ENCODE measurements at regions not wholly inside any gene's neighbourhood (a gene's known extent, or its start where the extent isn't known, plus 50 kb on each side); places are given as distances from the start of the nearest gene placed in this dataset.

DNA sequence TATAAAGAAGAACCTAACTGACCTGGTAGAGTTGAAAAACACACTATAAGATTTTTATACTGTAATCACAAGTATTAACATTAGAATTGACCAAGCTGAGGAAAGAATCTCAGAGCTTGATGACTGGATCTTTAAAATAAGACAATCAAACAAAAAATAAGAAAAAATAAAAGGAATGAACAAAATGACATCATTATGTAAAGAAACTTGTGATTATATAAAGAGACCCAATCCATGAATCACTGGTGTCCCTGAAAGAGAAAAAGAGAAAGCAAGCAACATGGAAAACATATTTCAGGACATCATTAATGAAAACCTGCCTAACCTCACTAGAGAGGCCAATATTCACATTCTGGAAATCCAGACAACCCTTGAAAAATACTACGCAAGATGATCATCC lies 822.5 kb upstream of the SLITRK5 start:
- Histone ChIP-seq H3K9me3 (no peaks in the 10 kb centered on the region), H3K36me3 (no peaks in the 10 kb centered on the region), H3K27me3 (no peaks in the 10 kb centered on the region), H3K27ac (no peak overlapping the region), H3K4me3 (no peak overlapping the region), H3K4me1 (no peaks in the 10 kb centered on the region)
- no peak for DNase-seq
- TF ChIP-seq POLR2A (IDR thresholded peaks at IDR 0.05) (no peak), EP300 (IDR thresholded peaks at IDR 0.05; ENCODE audit: low read depth) (no peak), POLR2AphosphoS5 (IDR thresholded peaks at IDR 0.05) (no peak)
- TF ChIP-seq, protein P1, sequence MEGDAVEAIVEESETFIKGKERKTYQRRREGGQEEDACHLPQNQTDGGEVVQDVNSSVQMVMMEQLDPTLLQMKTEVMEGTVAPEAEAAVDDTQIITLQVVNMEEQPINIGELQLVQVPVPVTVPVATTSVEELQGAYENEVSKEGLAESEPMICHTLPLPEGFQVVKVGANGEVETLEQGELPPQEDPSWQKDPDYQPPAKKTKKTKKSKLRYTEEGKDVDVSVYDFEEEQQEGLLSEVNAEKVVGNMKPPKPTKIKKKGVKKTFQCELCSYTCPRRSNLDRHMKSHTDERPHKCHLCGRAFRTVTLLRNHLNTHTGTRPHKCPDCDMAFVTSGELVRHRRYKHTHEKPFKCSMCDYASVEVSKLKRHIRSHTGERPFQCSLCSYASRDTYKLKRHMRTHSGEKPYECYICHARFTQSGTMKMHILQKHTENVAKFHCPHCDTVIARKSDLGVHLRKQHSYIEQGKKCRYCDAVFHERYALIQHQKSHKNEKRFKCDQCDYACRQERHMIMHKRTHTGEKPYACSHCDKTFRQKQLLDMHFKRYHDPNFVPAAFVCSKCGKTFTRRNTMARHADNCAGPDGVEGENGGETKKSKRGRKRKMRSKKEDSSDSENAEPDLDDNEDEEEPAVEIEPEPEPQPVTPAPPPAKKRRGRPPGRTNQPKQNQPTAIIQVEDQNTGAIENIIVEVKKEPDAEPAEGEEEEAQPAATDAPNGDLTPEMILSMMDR (IDR thresholded peaks at IDR 0.05): no peak
- intact Hi-C loops (cut with DNase I; ENCODE audit: low total_unique reads): no loop called here
- in situ Hi-C loops (cut with MboI; ENCODE audit: low pct_ligation_motif_present in 1 of 4, low pct_unique_long_range_greater_than_20kb in 1 of 4, low sequenced_read_pairs in 3 of 4): no loop called here
- WGBS, 2 donors (ENCODE audit: low coverage in 1 of 2): 96 to 100% methylated on average over 1 of the region's 1 CpG

DNA sequence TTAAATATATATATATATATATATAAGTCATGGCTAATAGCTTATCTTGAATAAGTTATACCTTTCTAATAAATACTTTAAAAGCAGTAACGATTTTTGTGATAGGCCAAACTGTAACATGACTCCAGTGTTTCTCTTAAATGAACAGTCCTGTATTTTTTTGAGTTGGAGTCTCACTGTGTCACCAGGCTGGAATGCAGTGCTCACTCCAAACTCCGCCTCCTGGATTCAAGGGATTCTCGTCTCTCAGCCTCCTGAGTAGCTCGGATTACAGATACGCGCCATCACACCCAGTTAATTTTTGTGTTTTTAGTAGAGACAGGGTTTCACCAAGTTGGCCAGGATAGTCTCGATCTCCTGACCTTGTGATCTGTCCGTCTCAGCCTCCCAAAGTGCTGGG lies 814.2 kb upstream of the SLITRK5 start:
- Histone ChIP-seq H3K36me3 (no peaks in the 10 kb centered on the region), H3K4me3 (no peak overlapping the region), H3K4me1 (no peaks in the 10 kb centered on the region), H3K27me3 (no peaks in the 10 kb centered on the region), H3K27ac (no peak overlapping the region), H3K9me3 (no peaks in the 10 kb centered on the region)
- DNase-seq: no peak
- intact Hi-C loops (cut with DNase I; ENCODE audit: low total_unique reads) (no loop called here), in situ Hi-C loops (cut with MboI; ENCODE audit: low pct_ligation_motif_present in 1 of 4, low pct_unique_long_range_greater_than_20kb in 1 of 4, low sequenced_read_pairs in 3 of 4) (no loop called here)
- no peak for TF ChIP-seq POLR2A (IDR thresholded peaks at IDR 0.05)
- TF ChIP-seq EP300 (IDR thresholded peaks at IDR 0.05; ENCODE audit: low read depth): no peak
- TF ChIP-seq POLR2AphosphoS5 (IDR thresholded peaks at IDR 0.05): no peak
- TF ChIP-seq, protein P1 (IDR thresholded peaks at IDR 0.05): no peak
- 69 to 73% methylated on average over 5 to 8 of the region's 8 CpGs for WGBS, 2 donors (ENCODE audit: low coverage in 1 of 2)

DNA sequence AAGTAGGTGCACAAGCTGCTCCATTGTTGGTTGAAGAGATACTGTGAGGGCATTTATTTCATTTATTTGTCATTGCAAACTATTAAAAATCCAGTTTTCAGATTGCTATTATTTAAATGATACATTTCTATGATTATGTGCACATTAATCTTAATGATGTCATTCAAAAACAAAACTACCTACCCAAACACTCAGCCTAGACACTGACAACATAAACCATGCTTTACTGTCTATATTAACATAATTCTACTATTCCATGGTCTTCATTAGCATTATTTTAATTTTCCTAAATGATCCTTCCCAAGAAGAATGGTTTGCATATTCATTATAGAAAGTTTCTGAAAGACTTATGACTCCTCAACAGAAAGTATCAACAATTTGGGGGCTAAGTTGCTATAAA lies 813.0 kb upstream of the SLITRK5 start:
- intact Hi-C loops (cut with DNase I; ENCODE audit: low total_unique reads) (no loop called here), in situ Hi-C loops (cut with MboI; ENCODE audit: low pct_ligation_motif_present in 1 of 4, low pct_unique_long_range_greater_than_20kb in 1 of 4, low sequenced_read_pairs in 3 of 4) (no loop called here)
- no peak overlapping the region for H3K27ac ChIP-seq
- TF ChIP-seq EP300 (IDR thresholded peaks at IDR 0.05; ENCODE audit: low read depth): no peak
- no peak for TF ChIP-seq POLR2A (IDR thresholded peaks at IDR 0.05)
- TF ChIP-seq POLR2AphosphoS5 (IDR thresholded peaks at IDR 0.05): no peak
- TF ChIP-seq, protein P1 (IDR thresholded peaks at IDR 0.05): no peak
- no peaks in the 10 kb centered on the region for H3K4me1 ChIP-seq
- H3K36me3 ChIP-seq: no peaks in the 10 kb centered on the region
- H3K4me3 ChIP-seq: no peak overlapping the region
- DNase-seq: no peak
- no peaks in the 10 kb centered on the region for H3K27me3 ChIP-seq
- no peaks in the 10 kb centered on the region for H3K9me3 ChIP-seq

DNA sequence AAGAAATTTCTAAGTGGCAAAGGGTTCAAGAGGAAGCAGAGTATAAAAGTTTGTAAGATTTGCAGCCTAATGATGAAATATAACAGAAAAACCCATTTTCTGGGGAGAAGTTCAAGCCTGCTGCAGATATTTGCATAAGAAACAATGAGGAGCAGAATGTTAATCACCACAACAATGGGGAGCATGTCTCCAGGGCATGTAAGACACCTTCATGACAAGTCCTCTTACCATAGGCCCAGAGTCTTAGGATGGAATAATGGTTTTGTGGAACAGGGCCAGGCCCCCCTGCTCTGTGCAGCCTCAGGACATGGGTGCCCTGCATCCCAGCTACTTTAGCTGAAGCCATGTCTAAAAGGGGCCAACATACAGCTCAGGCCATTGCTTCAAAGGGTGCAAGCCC lies 809.0 kb upstream of the SLITRK5 start:
- no peak for DNase-seq
- Histone ChIP-seq H3K4me1 (no peaks in the 10 kb centered on the region), H3K27me3 (no peaks in the 10 kb centered on the region), H3K27ac (no peak overlapping the region), H3K4me3 (no peak overlapping the region), H3K36me3 (no peaks in the 10 kb centered on the region), H3K9me3 (no peaks in the 10 kb centered on the region)
- TF ChIP-seq POLR2AphosphoS5 (IDR thresholded peaks at IDR 0.05) (no peak), EP300 (IDR thresholded peaks at IDR 0.05; ENCODE audit: low read depth) (no peak), POLR2A (IDR thresholded peaks at IDR 0.05) (no peak)
- TF ChIP-seq, protein P1 (IDR thresholded peaks at IDR 0.05): no peak
- in situ Hi-C loops (cut with MboI; ENCODE audit: low pct_ligation_motif_present in 1 of 4, low pct_unique_long_range_greater_than_20kb in 1 of 4, low sequenced_read_pairs in 3 of 4): no loop called here
- intact Hi-C loops (cut with DNase I; ENCODE audit: low total_unique reads): no loop called here

Data from transverse colon (tissue), 4 donors.